Small intestine (tissue), 7 donors: ENCODE measurements at regions not wholly inside any gene's neighbourhood (a gene's known extent, or its start where the extent isn't known, plus 50 kb on each side); places are given as distances from the start of the nearest gene placed in this dataset.
A peak's percentile ranks its signal among the peaks of the same experiment; 100 is the strongest.

Experiments used
- DNase-seq, 2 donors: peaks; one replicate each; pipeline versions ENCODE4 v3.0.0 to v3.0.0-alpha.2; 2013
- FAIRE-seq: peaks from 2 replicates; lab custom pipeline; 2012; peaks lifted over from hg19 to GRCh38; lab: Jason Lieb, UNC
- H3K27ac ChIP-seq, 3 donors: one replicate each; pipeline ENCODE4 v1.5.1; 2013; ENCODE audit warnings: low read length in 2 of 3, mild to moderate bottlenecking in 2 of 3, control low read depth in 1 of 3, inconsistent platforms in 1 of 3, low read depth in 1 of 3, moderate library complexity in 1 of 3
- H3K27me3 ChIP-seq, 3 donors: one replicate each; pipeline ENCODE4 v1.6.1; 2013; ENCODE audit warnings: low read length in 3 of 3, inconsistent platforms in 1 of 3; ENCODE audit not compliant: control insufficient read depth in 3 of 3, insufficient read depth in 3 of 3
- H3K36me3 ChIP-seq, 3 donors: one replicate each; pipeline ENCODE4 v1.6.1; 2013; ENCODE audit warnings: low read length in 3 of 3, inconsistent platforms in 1 of 3, low read depth in 1 of 3, mild to moderate bottlenecking in 1 of 3, moderate library complexity in 1 of 3; ENCODE audit not compliant: control insufficient read depth in 3 of 3, insufficient read depth in 2 of 3
- H3K4me1 ChIP-seq, 3 donors: one replicate each; pipeline ENCODE4 v1.6.1; 2013; ENCODE audit warnings: low read length in 2 of 3, inconsistent platforms in 1 of 3, low read depth in 1 of 3, mild to moderate bottlenecking in 1 of 3, moderate library complexity in 1 of 3; ENCODE audit not compliant: control insufficient read depth in 3 of 3, insufficient read depth in 2 of 3
- H3K4me3 ChIP-seq, 3 donors: one replicate each; pipeline ENCODE4 v1.5.1; 2013; ENCODE audit warnings: low read length in 3 of 3, control low read depth in 1 of 3, inconsistent platforms in 1 of 3, low read depth in 1 of 3, mild to moderate bottlenecking in 1 of 3, moderate library complexity in 1 of 3
- H3K9me3 ChIP-seq, 2 donors: one replicate each; pipeline ENCODE4 v1.6.1; 2013; ENCODE audit warnings: low read depth in 1 of 2, low read length in 1 of 2; ENCODE audit not compliant: control insufficient read depth in 2 of 2, insufficient read depth in 1 of 2
- WGBS, 3 donors: extraction: QIAGEN DNeasy Blood & Tissue Kit; methylation state at CpG; one replicate each; pipeline ENCODE4 v1.1.7; 2013; 5-methylcytosine and 5-hydroxymethylcytosine counted together
- donor health status: healthy with polysubstance abuse.
- donor health status: control.
- donor health status: control.
- donor health status: Bipolar disorder and iron deficiency.
- donor health status: healthy.

GRCh38 chr18:46408334-46408987, 248.6 kb downstream of the LOXHD1 start:
- 61 to 70% (median 68%) methylated on average over 6 of the region's 6 CpGs for WGBS, 3 donors
- Histone ChIP-seq H3K4me3 (no peak overlapping the region), H3K27ac (no peak overlapping the region), H3K4me1 (peaks cover 0 to 9% (median 0%) of the 10 kb centered on the region in 3 donors), H3K27me3 (no peaks in the 10 kb centered on the region), H3K9me3 (no peaks in the 10 kb centered on the region), H3K36me3 (no peaks in the 10 kb centered on the region)
- DNase-seq (no peak), FAIRE-seq (no peak)

DNA sequence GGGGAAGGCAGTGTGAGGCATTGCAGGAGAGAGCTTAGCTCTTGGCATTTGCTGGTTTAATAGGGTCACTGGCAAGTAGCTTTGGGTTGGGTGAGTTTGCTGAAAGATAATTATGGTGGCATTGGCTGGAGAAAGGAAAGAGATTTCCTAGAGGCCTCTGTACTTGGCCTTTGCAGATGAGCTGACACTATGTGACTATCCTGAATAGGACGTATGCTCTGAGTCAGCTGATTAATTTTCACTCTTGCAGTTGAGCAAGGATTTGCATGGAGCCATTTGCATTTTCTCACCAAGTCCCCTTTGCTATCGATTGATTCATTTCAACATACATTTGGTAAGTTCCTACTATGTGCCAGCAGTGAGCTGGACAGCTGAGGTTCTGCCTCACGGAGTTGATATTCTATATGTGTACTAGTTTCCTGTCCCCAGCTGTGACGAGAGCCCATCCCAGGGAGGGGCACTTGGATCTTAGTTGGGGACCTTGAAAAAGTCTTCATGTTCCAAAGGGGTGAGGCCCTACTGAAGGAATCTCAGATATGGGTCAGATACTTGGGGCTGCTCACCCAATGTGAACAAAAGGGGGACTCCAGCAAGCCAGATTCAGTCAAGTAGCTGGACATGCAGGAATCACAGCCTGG, 245.7 kb downstream of the LOXHD1 start:
- FAIRE-seq = no peak
- 52 to 75% (median 56%) methylated on average over 4 of the region's 4 CpGs for WGBS, 3 donors
- no peaks in the 10 kb centered on the region for H3K27me3 ChIP-seq

GRCh38 chr18:46411867-46412690, 244.9 kb downstream of the LOXHD1 start:
- DNase-seq = peak in 1 of 2 donors; percentile 8
- no peaks in the 10 kb centered on the region for H3K36me3 ChIP-seq
- no peak for FAIRE-seq

More for the DNA sequence above, 245.7 kb downstream of the LOXHD1 start:
- Histone ChIP-seq H3K27ac (no peak overlapping the region), H3K36me3 (no peaks in the 10 kb centered on the region), H3K9me3 (no peaks in the 10 kb centered on the region), H3K4me1 (peaks cover 0 to 9% (median 0%) of the 10 kb centered on the region in 3 donors), H3K4me3 (no peak overlapping the region)
- no peak for DNase-seq

DNA sequence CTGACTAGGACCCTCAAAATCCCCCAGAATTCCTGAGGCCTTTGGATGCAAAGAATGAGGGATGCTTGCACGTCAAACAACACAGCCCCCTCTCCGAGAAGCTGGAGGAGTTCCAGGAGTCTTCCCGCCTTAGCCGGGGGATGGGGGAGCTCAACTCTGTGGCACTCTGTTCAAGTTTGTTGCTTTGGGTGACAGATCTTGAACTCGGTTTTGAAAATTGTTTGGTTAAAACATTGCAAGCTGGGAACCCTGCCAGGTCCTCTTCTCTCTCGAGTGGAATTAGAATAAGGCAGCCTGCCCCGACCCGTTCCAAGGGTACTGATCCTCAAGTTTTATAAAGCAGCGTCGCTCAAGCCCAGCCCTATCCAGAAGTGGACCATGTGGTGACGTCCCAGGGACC, 244.1 kb downstream of the LOXHD1 start:
- 43 to 57% (median 49%) methylated on average over 11 of the region's 11 CpGs for WGBS, 3 donors
- Histone ChIP-seq H3K36me3 (no peaks in the 10 kb centered on the region), H3K4me1 (peaks cover 0 to 9% (median 0%) of the 10 kb centered on the region in 3 donors), H3K4me3 (no peak overlapping the region), H3K9me3 (no peaks in the 10 kb centered on the region), H3K27ac (peak overlapping the region in 1 of 3 donors; percentile 45), H3K27me3 (no peaks in the 10 kb centered on the region)
- DNase-seq (peak in 1 of 2 donors; percentile 28), FAIRE-seq (no peak)

More at GRCh38 chr18:46411867-46412690, 244.9 kb downstream of the LOXHD1 start:
- 34 to 43% (median 38%) methylated on average over 6 of the region's 6 CpGs for WGBS, 3 donors
- H3K27me3 ChIP-seq = no peaks in the 10 kb centered on the region
- no peaks in the 10 kb centered on the region for H3K9me3 ChIP-seq
- H3K27ac ChIP-seq = peak overlapping the region in 1 of 3 donors; percentile 26
- peaks cover 0 to 9% (median 0%) of the 10 kb centered on the region in 3 donors for H3K4me1 ChIP-seq
- H3K4me3 ChIP-seq = no peak overlapping the region

- Histone ChIP-seq H3K9me3 (no peaks in the 10 kb centered on the region), H3K4me1 (peaks cover 0 to 9% (median 0%) of the 10 kb centered on the region in 3 donors), H3K27me3 (no peaks in the 10 kb centered on the region), H3K4me3 (no peak overlapping the region), H3K36me3 (no peaks in the 10 kb centered on the region), H3K27ac (peak overlapping the region in 1 of 3 donors; percentile 45)
- WGBS, 3 donors = 48 to 66% (median 50%) methylated on average over 3 of the region's 3 CpGs
- DNase-seq (no peak), FAIRE-seq (no peak)
These were observed 243.3 kb downstream of the LOXHD1 start for GRCh38 chr18:46413684-46414083.

- WGBS, 3 donors = 83 to 87% (median 83%) methylated on average over 7 of the region's 7 CpGs
- Histone ChIP-seq H3K27me3 (no peaks in the 10 kb centered on the region), H3K4me1 (peaks cover 0 to 9% (median 0%) of the 10 kb centered on the region in 3 donors), H3K36me3 (no peaks in the 10 kb centered on the region), H3K4me3 (no peak overlapping the region), H3K9me3 (no peaks in the 10 kb centered on the region), H3K27ac (no peak overlapping the region)
- no peak for DNase-seq
- FAIRE-seq = no peak
These were observed 242.2 kb downstream of the LOXHD1 start for GRCh38 chr18:46414863-46415262.

DNA sequence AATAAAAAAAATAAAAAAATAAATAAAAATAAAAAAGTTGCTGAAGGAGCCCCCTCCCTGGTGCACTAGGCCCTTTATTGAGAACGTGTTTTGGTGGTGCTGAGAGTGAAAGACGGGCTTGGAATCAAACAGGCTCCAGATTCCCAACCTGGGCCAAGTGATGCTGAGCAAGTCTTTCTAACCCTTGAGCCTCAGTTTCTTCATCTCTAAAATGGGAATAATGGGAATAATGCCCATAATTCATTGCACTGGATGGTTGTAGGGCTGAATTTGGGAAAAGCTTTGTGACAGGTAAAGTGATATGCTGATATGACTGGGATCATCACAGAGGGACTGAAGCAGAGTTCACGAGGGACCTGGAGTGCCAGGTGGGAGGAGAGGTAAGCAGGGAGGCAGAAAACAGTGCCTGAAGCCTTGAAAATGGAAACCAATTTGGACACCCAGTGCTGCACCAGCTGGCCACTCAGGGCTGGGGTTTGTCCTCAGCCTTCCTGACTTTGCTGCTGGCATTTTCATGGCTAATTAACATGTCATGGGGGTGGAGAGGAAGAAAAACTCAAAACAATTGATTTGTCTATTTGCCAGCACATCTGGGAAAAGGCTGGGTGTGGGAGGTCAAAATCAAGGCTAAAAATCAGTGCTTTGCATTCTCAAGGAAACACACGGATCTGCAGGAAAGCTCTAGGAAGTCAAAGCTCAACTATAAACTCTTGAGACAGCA, 241.3 kb downstream of the LOXHD1 start:
- no peaks in the 10 kb centered on the region for H3K9me3 ChIP-seq
- peaks cover 0 to 9% (median 0%) of the 10 kb centered on the region in 3 donors for H3K4me1 ChIP-seq
- H3K27me3 ChIP-seq = no peaks in the 10 kb centered on the region
- no peaks in the 10 kb centered on the region for H3K36me3 ChIP-seq
- FAIRE-seq = no peak
- WGBS, 3 donors = 62 to 76% (median 72%) methylated on average over 4 of the region's 4 CpGs
- H3K4me3 ChIP-seq = no peak overlapping the region
- H3K27ac ChIP-seq = no peak overlapping the region
- no peak for DNase-seq
